NCI-H2107 (cell line): ENCODE measurements at regions not wholly inside any gene's neighbourhood (a gene's known extent, or its start where the extent isn't known, plus 50 kb on each side); places are given as distances from the start of the nearest gene placed in this dataset.

Experiments used
- DNase-seq: peaks from one replicate; lab custom pipeline; 2025; lab: John Stamatoyannopoulos, UW

GRCh38 chr7:13293264-13294002 is 606.0 kb downstream of the ARL4A start:
- no peak for DNase-seq

DNA sequence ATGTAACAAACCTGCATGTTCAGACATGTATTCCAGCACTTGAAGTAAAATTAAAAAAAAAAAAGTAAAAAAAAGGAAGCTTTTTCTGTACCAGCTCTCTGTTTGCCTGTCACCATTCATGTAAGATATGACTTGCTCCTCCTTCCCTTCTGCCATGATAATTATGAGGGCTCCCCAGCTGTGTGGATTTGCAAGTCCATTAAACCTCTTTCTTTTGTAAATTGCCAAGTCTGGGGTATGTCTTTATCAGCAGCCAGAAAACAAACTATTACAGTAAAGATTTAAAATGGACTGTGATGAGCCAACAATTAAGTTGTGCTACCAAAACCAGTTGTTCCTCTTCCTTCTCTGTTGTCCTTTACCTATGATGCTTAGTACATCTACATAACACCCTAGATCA is 619.6 kb downstream of the ARL4A start:
- DNase-seq = no peak

- no peak for DNase-seq
Measured at GRCh38 chr7:13308423-13308822, 621.0 kb downstream of the ARL4A start.

- DNase-seq = no peak
Measured at GRCh38 chr7:13309535-13309934, 622.1 kb downstream of the ARL4A start.

DNA sequence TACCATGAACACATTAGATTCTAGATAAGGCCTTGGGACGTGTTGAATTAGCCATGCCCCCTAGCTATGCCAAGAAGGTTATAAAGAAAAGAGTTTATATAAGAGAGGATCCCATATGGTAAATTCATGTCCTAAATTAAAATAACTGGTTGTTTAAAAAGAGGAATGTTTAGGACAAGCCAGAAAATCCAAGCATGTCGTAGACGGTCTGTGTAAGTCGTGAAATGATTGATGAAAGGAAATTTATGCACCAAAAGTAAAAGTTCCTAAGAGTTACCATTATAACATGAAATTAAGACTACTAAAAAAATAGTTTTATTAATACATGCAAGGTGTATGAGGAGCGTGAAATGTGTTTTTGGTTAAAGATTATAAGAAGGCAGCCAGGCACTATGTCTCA is 624.9 kb downstream of the ARL4A start:
- no peak for DNase-seq

DNA sequence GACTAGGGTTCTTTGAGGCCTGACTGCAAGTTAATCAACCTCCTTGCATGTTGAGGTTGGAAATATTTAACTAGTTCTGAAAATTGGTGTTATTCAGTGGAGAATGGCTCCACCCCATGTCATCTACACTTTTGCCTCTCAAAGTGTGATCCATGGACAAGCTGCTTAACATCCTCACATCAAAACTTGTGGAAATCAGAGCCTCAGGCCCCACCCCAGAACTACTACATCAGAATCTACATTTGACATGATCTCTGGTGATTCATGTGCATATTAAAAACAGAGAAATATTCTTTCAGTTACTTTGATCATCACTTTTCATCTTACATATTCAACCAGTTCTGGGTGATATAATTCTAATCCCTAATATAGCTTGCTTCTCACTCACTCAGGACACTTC is 632.9 kb downstream of the ARL4A start:
- DNase-seq = no peak

DNA sequence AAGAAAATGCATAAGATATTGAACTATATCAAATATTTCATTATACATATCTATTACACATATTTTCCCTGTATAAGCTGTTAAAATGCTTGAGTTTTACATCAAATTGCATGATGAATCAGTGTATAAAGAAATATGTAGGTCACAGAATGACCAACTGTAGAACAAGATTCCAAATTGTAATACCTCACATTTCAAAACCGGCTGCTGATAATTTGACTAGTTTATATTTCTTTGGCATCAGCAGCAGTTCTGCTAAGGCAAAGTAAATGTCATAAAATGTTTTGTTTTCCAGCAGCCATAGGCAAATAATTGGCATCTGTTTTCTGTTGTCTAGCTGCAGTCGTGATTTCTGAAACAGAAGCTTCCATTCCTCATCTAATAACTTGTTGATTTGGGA is 633.9 kb downstream of the ARL4A start:
- DNase-seq = no peak

- DNase-seq = no peak
Measured at GRCh38 chr7:13322126-13322525, 634.7 kb downstream of the ARL4A start.

DNA sequence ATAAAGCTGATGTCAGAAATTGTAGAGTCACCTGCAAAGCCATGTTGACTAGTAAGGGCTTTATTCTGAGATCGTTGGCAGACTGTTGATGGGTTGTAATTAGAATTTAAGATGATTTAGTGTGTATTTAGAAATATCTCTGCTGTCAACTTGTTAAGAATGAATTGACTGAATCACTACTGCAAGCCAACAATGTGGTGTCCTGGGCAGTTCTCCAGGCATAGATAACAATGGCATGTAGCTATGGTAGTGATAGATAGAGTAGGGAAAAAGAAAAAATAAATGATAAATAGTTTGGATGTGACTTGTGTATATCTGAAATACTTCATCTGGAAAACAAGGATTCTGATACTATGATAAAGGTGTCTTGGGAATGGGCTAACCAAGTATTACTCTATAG is 640.2 kb downstream of the ARL4A start:
- no peak for DNase-seq

DNA sequence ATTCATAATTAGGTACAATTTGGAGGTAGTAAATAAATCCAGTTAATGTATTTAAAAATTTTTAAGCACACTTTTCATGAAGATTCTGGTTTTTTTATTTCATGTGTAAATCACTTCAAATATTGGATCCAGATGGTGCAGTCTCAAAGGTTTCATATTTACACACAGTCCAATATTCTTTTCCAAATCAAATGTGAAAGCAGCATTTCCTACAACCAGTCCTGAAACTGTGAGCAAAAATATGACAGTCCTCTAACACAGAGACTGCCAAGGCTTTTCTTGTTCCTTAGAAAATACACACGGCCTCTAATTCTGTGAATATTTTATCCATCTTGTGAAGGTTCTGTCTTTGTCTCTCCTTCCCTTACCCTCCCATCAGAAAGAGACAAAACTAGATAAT is 645.9 kb downstream of the ARL4A start:
- no peak for DNase-seq

DNA sequence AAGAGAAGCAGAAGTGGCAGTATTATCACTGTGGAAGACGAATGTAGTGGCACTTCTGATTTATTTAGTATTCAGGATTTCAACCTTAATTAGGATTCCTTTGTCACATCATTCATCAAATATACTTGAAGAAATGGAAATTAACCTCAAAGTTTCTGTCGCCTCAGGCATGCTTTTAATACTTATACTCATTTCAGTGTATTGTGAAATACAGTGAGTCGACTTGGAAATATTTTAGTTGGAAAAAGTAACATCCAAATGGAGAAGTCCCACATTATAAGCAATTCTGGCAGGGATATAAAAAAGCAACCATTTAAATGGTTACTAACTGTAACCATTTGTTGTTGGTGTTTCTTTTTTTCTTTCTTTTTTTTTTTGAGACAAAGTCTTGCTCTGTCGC is 648.8 kb downstream of the ARL4A start:
- no peak for DNase-seq

DNA sequence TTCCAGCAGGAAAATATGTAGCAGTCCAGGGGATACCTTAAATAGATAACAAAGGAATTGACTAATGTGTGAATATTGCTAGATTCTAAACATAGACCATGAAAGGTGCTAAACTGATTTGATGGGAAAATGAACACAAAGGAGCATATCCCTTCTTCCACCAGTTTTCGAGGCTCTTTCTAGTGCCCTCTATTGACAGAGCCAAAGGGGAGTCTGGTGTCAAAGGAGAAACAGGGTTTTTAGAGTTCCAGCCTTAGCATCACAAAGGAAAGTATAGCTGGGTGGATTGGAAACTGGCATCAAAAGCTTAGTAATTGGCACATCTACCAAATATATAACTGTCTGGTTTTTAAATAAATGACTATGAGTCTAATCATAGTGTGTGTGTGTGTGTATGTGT is 636.8 kb downstream of the ETV1 start:
- DNase-seq = no peak

- no peak for DNase-seq
Measured at GRCh38 chr7:13359656-13360055, 629.8 kb downstream of the ETV1 start.

DNA sequence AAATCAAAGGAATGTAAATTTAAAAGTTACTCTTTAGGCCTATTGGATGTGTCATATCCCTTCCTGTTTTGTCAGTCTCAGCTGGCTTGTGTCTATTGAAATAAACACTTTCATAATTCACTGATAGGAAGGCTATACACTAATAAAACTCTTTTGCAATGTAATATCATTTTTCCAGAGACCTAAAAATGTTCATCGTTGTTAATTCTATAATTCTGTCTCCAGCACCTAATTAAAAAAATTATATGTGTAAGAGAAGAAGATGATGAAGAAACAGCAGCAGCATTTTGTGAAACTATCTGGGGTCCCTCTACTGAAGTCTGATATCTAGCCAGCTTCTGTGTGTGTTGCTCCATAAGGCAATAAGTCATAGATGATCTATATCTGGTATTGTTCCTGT is 602.7 kb downstream of the ETV1 start:
- no peak for DNase-seq

DNA sequence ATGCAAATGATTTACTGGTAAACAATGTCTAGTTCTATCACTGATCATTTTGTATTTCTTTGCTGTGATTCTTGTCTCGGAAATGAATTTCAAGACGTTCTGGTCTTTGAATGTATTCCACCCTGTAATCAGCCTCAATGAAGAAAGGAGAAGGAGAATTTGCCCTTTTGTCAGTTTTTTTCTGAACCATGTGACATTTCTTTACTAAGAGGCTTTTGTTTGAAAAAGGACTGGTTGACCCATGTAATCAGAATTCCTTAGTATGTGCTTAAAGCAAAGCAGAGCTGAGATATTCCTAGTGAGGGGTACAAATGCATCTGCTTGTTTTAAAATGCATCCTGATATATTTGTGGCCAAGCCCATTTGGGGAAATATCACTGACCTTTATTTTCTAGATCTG is 581.6 kb downstream of the ETV1 start:
- DNase-seq = no peak

DNA sequence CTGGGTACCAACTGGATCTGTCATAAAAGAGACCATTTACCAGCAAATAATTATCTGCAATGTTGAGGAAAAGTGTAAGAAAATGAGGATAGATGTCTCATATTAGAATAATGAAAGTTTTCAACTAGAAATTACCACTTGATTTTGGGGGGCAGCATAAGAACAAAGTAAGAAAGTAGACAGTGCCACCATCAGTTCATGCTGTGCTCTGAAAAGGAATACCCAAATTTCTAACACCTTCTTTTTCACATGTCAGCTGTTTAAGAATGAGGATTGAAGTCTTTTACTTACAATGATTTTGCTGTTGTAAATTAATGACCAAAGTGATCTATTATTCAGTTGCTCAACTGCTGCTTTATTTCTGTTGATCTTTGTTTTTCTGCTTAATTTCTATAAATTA is 578.3 kb downstream of the ETV1 start:
- no peak for DNase-seq

GRCh38 chr7:13411636-13412035 is 577.8 kb downstream of the ETV1 start:
- no peak for DNase-seq

DNA sequence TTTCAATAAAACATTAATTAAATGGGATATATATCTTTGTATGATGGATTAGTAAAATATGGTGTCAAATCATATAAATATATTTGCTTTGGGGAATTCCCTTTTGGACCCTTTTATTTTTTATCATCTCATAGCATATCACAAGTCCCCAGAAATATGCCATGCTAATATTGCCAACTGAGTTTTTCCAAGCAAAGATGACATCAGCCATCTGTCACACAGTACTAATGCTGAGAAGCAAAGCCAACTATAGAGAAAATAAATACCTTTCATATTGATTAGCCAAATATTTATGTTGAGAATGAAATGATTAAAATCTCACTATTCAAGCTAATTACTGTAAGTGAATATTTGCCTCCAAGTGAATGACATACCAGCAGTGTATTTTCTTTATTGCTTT is 575.3 kb downstream of the ETV1 start:
- DNase-seq = no peak

DNA sequence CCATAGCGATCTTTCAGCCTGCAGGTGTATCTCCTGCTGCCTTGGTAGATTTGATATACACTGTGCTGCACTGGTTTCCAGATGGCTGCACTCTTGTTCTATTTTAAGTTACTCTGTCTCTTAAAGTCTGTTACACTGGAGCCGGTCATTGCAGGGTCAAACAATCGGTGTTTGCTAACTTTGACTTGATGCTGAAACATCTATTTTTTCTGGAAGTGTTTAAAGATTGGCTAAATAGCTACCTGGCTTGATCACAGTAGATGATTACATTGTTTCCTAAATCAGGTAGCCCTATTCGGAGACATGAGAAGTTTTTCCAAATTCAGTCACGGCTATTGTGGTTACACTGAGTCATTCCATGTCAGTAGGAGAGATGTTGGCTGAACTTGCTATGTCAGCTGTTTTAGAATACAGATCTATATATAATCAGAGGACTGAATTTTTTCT is 574.8 kb downstream of the ETV1 start:
- no peak for DNase-seq

- DNase-seq = no peak
Measured at GRCh38 chr7:13416071-13416470, 573.4 kb downstream of the ETV1 start.

- DNase-seq = no peak
Measured at GRCh38 chr7:13416544-13416943, 572.9 kb downstream of the ETV1 start.

GRCh38 chr7:13420726-13421125 is 568.7 kb downstream of the ETV1 start:
- no peak for DNase-seq

- DNase-seq = no peak
Measured at GRCh38 chr7:13421776-13422175, 567.7 kb downstream of the ETV1 start.

- DNase-seq = no peak
Measured at GRCh38 chr7:13433946-13434345, 555.5 kb downstream of the ETV1 start.

- no peak for DNase-seq
Measured at GRCh38 chr7:13442226-13442625, 547.2 kb downstream of the ETV1 start.
